GM13977 (cell line): ENCODE measurements at regions not wholly inside any gene's neighbourhood (a gene's known extent, or its start where the extent isn't known, plus 50 kb on each side); places are given as distances from the start of the nearest gene placed in this dataset.

Source experiments
- DNase-seq: peaks from one replicate; pipeline ENCODE4 v3.0.0; 2012; ENCODE audit warnings: low spot score
- in situ Hi-C: fragments of 300-500 bp; cut with MboI; formaldehyde crosslinking; loops from one replicate; pipeline ENCODE4 v1.12.0; 2022; ENCODE audit warnings: low sequenced_read_pairs, low pct_unique_long_range_greater_than_20kb, mixed read lengths, inconsistent platforms; ENCODE audit not compliant: unreplicated experiment
- TF ChIP-seq, protein P1 (sequence below): IDR thresholded peaks from 2 replicates; pipeline ENCODE4 v1.5.1; 2012; ENCODE audit warnings: mild to moderate bottlenecking, control low read depth; ENCODE audit not compliant: insufficient read depth; ENCODE audit errors: extremely low read depth, missing control alignments

DNA sequence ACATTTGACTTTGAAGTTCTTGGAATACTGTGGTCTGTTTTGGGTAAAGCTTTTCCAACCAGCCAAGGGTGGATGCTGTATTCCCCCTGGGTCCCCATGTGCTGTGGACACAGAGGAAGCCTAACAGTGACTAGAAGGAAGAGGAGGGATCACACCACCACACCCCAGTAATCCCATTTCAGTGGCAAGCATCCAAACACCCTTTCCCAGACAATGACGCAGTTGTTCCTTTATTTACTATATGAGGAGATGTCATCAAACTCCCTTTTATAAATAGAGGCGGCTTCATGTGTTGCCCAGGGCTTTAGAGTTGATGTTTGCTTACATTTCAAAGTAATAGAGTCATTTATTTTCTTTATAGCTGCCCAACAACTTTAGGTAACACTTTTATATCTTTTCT is 959.4 kb upstream of the GYPC start:
- TF ChIP-seq, protein P1, sequence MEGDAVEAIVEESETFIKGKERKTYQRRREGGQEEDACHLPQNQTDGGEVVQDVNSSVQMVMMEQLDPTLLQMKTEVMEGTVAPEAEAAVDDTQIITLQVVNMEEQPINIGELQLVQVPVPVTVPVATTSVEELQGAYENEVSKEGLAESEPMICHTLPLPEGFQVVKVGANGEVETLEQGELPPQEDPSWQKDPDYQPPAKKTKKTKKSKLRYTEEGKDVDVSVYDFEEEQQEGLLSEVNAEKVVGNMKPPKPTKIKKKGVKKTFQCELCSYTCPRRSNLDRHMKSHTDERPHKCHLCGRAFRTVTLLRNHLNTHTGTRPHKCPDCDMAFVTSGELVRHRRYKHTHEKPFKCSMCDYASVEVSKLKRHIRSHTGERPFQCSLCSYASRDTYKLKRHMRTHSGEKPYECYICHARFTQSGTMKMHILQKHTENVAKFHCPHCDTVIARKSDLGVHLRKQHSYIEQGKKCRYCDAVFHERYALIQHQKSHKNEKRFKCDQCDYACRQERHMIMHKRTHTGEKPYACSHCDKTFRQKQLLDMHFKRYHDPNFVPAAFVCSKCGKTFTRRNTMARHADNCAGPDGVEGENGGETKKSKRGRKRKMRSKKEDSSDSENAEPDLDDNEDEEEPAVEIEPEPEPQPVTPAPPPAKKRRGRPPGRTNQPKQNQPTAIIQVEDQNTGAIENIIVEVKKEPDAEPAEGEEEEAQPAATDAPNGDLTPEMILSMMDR, result no peak
- no peak for DNase-seq
- in situ Hi-C loops, result no loop called here

DNA sequence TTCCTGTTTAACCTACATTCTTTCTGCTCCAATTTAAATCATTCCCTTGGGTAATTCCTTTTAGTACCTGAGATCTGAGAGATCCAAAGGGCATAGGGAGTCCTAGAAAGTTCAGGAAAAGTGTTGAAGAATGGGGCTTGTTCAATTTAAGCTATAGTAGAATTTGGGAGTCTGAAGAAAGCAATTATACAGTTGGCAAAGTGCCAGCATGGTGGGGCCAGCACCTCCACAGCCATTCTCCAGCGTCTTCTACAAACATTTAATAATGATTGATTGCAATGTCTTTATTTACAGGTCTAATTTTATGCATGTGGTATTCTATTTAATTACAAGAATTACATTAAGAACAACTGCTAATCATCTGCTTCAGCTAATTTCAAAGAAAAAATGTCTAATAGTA is 957.7 kb upstream of the GYPC start:
- TF ChIP-seq, protein P1, result no peak
- DNase-seq, result no peak
- in situ Hi-C loops, result no loop called here

DNA sequence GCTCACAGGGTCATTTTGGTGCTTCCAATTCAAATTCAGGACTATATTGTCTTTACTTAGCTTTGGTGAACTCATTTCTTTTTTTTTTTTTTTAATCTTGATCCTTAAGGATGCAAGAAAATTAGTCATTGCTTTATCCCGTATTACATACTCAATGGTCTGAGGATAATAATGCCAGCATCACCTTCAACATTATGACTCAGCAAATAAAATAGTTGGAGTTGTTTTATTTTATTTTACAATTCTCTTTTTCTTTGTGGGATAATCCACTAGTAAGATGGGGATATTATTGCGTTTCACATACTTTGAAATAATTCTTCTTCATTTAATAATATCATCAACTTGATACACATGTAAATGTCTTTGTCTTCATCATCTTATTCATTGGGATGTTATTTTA is 954.9 kb upstream of the GYPC start:
- TF ChIP-seq, protein P1, result no peak
- in situ Hi-C loops, result no loop called here
- DNase-seq, result no peak

DNA sequence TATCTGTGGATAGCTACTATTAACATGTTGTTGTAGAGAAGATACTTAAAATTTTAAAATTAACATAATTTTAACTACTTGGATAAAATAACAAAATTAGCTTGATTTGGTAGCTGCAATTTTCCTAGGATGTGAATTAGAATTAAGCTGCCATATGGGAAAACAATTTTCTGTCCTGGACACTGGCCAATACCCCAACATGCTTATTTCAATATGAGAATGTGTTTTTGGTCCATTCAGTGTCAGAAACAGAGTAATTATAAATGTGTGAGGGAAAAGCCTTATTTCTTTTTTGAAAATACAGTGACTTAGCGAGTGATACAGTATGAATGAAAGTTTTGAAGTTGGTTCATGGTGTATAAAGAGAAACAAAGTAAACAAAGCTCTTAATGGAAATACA is 948.3 kb upstream of the GYPC start:
- TF ChIP-seq, protein P1, result no peak
- DNase-seq, result no peak
- in situ Hi-C loops, result no loop called here

DNA sequence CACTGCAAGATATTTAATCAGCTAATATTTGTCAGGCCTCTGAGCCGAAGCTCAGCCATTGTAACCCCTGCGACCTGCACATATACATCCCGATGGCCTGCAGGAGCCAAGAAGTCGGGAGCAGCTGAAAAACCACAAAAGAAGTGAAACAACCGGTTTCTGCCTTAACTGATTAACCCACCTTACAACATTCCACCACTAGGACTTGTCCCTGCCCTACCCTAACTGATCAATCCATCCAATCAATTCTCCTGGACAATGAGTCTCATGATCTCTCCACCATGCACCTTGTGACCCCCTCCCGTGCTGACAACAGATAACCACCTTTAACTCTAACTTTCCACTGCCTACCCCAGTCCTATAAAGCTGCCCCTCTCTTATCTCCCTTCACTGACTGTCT is 945.4 kb upstream of the GYPC start:
- TF ChIP-seq, protein P1, result no peak
- DNase-seq, result no peak
- in situ Hi-C loops, result no loop called here

DNA sequence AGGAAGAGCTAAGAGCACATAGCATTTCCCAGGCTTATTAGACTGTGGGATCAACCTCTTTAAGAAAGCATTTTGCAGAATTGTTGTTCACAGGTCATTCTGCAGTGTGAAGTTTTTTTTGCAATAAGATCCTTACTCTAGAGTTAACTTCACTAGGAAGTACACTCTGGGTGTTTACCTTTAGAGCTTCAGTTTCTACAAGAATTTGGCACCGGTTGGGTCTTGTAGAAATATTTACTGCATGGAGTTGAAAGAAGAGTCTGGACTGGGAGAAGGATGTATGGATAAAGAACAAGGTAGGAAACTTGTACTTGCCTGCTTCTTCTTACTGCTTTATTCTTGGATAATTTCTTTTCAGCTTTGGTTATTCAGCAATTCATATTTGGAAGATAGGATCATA is 944.9 kb upstream of the GYPC start:
- TF ChIP-seq, protein P1, result no peak
- in situ Hi-C loops, result no loop called here

DNA sequence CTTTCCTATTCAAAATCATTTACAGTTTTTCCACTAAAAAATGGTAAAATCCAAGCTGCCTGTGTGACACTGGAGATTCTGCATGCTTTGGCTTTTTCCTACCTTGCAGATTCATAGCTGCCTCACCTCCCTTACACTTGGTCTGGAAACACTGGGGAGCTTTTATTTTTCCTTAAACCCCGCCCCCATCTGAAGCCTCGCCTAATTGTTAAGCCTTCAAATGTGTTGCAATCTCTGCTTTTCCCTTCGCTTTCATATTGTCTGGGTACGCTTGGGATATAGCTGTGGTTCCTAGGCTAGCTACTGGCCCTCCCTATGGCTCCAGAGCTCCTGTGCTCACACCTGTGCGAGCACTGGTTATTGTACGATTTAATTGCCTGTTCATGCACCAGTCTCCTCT is 942.4 kb upstream of the GYPC start:
- in situ Hi-C loops, result no loop called here
- DNase-seq, result no peak
- TF ChIP-seq, protein P1, result no peak

More for the DNA sequence above, 944.9 kb upstream of the GYPC start:
- DNase-seq, result no peak
